Prostate gland (tissue), 2 donors: ENCODE measurements at regions not wholly inside any gene's neighbourhood (a gene's known extent, or its start where the extent isn't known, plus 50 kb on each side); places are given as distances from the start of the nearest gene placed in this dataset.

Experiments used
- DNase-seq: peaks from one replicate; pipeline ENCODE4 v3.0.0-alpha.2; 2019; ENCODE audit warnings: low spot score
- H3K27ac ChIP-seq, 2 donors: fragments of 200-600 bp; sonication (generic); 2 replicates each; pipeline ENCODE4 v1.5.1; 2017 to 2019
- H3K27me3 ChIP-seq: fragments of 200-600 bp; sonication (generic); replicated peaks from 2 replicates; pipeline ENCODE4 v1.5.1; 2019; ENCODE audit not compliant: insufficient read depth
- H3K36me3 ChIP-seq, 2 donors: fragments of 200-600 bp; sonication (generic); 1 replicate in 1 of 2; 2 replicates in 1 of 2; pipeline versions ENCODE4 v1.5.1 to v1.8.1; 2017 to 2019
- H3K4me1 ChIP-seq: fragments of 200-600 bp; sonication (generic); replicated peaks from 2 replicates; pipeline ENCODE4 v1.5.1; 2019
- H3K4me3 ChIP-seq, 2 donors: fragments of 200-600 bp; sonication (generic); 2 replicates each; pipeline ENCODE4 v1.5.1; 2017 to 2019
- H3K9me3 ChIP-seq: fragments of 200-600 bp; sonication (generic); 2 replicates; pipeline ENCODE4 v1.5.1; 2017
- POLR2A ChIP-seq: fragments of 450-650 bp; IDR thresholded peaks from one replicate; pipeline ENCODE4 v1.6.1; 2016; ENCODE audit warnings: antibody characterized with exemption, mild to moderate bottlenecking
- POLR2AphosphoS5 ChIP-seq: sonication (generic); formaldehyde crosslinking; IDR thresholded peaks from one replicate; pipeline ENCODE4 v1.6.1; 2017; ENCODE audit warnings: antibody characterized with exemption
- WGBS: methylation state at CpG from one replicate; pipeline ENCODE4 v1.1.5; 2018; 5-methylcytosine and 5-hydroxymethylcytosine counted together
- intact Hi-C: fragments of 100-400 bp; cut with DNase I; formaldehyde crosslinking; loops from one replicate; pipeline ENCODE4 v1.14.2; 2022
- TF ChIP-seq, protein P1 (sequence below), 4 experiments: fragments of 200-600 bp in 2 of 4; fragments of 450-650 bp in 2 of 4; sonication (generic) in 2 of 4; IDR thresholded peaks; 1 replicate in 3 of 4; 2 replicates in 1 of 4; pipeline ENCODE4 v1.5.1; 2016 to 2019; ENCODE audit warnings: antibody characterized with exemption in 4 of 4, mild to moderate bottlenecking in 2 of 4, moderate library complexity in 2 of 4

DNA sequence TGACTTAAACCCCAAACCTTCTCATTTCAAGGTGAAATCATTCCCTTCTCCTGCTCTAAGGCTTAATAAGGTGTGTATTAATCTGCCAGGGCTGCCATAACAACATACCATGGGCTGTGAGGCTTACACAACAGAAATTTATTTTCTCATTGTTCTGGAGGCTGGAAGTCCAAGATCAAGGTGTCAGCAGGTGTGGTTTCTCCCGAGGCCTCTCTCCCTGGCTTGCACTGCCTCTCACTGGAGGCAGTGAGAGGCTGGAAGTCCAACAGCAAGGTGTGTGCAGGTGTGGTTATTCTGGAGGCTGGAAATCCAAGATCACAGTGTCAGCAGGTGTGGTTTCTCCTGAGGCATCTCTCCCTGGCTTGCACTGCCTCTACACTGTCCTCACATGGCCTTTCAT, 280.3 kb upstream of the TUT7 start:
- intact Hi-C loops, result loop anchor here (10.0 kb wide), 1 partner anchor 310 kb away; the partner anchor contains the start of gene GAS1
- H3K9me3 ChIP-seq, result no peaks in the 10 kb centered on the region
- H3K4me3 ChIP-seq, result no peak overlapping the region
- H3K4me1 ChIP-seq, result no peaks in the 10 kb centered on the region
- no peak overlapping the region for H3K27ac ChIP-seq
- 100% methylated on average over 1 of the region's 1 CpG for WGBS
- no peak for TF ChIP-seq POLR2A
- TF ChIP-seq POLR2AphosphoS5, result no peak
- TF ChIP-seq, protein P1, sequence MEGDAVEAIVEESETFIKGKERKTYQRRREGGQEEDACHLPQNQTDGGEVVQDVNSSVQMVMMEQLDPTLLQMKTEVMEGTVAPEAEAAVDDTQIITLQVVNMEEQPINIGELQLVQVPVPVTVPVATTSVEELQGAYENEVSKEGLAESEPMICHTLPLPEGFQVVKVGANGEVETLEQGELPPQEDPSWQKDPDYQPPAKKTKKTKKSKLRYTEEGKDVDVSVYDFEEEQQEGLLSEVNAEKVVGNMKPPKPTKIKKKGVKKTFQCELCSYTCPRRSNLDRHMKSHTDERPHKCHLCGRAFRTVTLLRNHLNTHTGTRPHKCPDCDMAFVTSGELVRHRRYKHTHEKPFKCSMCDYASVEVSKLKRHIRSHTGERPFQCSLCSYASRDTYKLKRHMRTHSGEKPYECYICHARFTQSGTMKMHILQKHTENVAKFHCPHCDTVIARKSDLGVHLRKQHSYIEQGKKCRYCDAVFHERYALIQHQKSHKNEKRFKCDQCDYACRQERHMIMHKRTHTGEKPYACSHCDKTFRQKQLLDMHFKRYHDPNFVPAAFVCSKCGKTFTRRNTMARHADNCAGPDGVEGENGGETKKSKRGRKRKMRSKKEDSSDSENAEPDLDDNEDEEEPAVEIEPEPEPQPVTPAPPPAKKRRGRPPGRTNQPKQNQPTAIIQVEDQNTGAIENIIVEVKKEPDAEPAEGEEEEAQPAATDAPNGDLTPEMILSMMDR (IDR thresholded peaks at IDR 0.05), result no peak
- H3K36me3 ChIP-seq, result no peaks in the 10 kb centered on the region
- H3K27me3 ChIP-seq, result no peaks in the 10 kb centered on the region
- no peak for DNase-seq

DNA sequence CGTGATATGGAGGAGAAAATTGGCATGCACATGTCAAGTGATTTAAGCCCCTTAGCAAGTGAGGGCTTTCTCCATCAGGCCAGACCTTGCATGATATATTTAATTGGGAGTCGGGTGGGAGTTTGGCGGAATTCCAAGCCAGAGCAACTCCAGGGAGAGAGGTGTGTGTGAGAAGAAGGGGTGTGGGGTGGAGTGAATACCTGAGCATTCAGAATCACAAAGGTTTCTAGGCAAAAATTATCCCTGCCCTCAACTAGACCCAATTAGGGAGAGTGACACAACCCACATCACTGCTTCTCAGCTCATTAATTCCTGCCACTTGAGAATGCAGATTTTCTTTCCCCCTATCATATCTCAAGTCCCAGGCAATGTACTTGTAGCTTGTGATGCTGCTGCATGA, 279.7 kb upstream of the TUT7 start:
- H3K4me3 ChIP-seq, result no peak overlapping the region
- no peaks in the 10 kb centered on the region for H3K36me3 ChIP-seq
- DNase-seq, result no peak
- TF ChIP-seq POLR2A (no peak), POLR2AphosphoS5 (no peak)
- TF ChIP-seq, protein P1 (IDR thresholded peaks at IDR 0.05), result no peak
- H3K9me3 ChIP-seq, result no peaks in the 10 kb centered on the region
- no peak overlapping the region for H3K27ac ChIP-seq
- no peaks in the 10 kb centered on the region for H3K27me3 ChIP-seq
- H3K4me1 ChIP-seq, result no peaks in the 10 kb centered on the region
- 59% methylated on average over 3 of the region's 3 CpGs for WGBS
- intact Hi-C loops, result loop anchor here (10.0 kb wide), 1 partner anchor 311 kb away; the partner anchor contains the start of gene GAS1

DNA sequence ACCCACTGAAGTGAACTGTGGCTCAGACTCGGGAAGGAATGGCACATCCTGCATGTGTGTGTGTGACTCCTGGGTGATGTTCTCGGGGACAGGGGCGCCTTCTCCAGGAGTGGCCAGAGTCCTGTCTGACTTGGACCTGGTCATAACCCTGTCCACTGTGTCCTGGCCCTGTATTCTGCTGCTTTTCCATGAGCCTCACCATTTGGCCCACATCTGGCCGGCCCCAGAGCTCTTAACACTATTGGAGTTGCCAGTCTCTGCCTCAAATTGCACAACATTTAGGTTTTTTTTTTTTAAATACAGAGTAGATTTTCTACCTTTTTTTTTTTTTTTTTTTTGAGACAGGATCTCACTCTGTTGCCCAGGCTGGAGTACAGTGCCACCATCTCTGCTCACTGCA, 278.3 kb upstream of the TUT7 start:
- TF ChIP-seq POLR2AphosphoS5, result no peak
- TF ChIP-seq POLR2A, result no peak
- TF ChIP-seq, protein P1 (IDR thresholded peaks at IDR 0.05), result no peak
- Histone ChIP-seq H3K27me3 (no peaks in the 10 kb centered on the region), H3K4me3 (no peak overlapping the region), H3K36me3 (no peaks in the 10 kb centered on the region), H3K27ac (no peak overlapping the region), H3K4me1 (no peaks in the 10 kb centered on the region), H3K9me3 (no peaks in the 10 kb centered on the region)
- no peak for DNase-seq
- intact Hi-C loops, result loop anchor here (10.0 kb wide), 1 partner anchor 312 kb away; the partner anchor contains the start of gene GAS1
- 88% methylated on average over 4 of the region's 4 CpGs for WGBS

DNA sequence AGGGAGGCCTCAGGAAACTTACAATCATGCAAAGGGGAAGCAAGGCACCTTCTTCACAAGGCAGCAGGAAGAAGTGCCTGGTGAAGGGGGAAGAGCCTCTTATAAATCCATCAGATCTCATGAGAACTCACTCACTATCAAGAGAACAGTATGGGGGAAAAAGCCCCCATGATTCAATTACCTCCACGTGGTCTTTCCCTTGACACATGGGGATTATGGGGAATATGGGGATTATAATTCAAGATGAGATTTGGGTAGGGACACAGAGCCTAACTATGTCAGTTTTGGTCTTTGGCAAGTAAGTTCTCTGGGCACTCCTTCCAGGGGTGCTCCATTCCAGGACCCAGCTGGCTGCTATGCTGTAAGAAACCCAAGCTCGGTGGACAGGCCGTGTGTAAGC, 275.3 kb upstream of the TUT7 start:
- H3K4me3 ChIP-seq, result no peak overlapping the region
- H3K27ac ChIP-seq, result no peak overlapping the region
- DNase-seq, result no peak
- WGBS, result 84% methylated on average over 3 of the region's 3 CpGs
- intact Hi-C loops, result no loop called here
- H3K4me1 ChIP-seq, result no peaks in the 10 kb centered on the region
- no peaks in the 10 kb centered on the region for H3K27me3 ChIP-seq
- H3K36me3 ChIP-seq, result no peaks in the 10 kb centered on the region
- no peaks in the 10 kb centered on the region for H3K9me3 ChIP-seq
- no peak for TF ChIP-seq POLR2A
- TF ChIP-seq POLR2AphosphoS5, result no peak
- TF ChIP-seq, protein P1 (IDR thresholded peaks at IDR 0.05), result no peak

DNA sequence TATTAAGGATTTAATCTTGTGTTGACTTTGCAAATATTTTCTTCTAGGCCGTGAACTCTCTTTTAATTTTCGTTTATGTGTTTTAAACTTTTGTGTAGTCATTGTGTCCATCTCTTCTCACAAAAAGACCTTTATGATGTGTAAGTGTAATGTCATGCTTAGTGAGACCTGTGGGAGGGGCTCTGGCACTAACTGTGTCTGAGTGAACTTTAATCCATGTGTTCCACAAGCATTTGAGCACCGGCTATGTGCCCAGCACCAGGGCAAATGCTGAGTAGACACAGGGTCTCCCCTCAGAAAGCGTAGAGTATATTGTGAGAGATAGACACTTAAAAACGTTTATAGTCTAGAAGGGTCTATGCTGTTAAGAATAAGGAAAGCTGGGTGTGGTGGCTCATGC, 272.6 kb upstream of the TUT7 start:
- intact Hi-C loops, result no loop called here
- 84% methylated on average over 5 of the region's 5 CpGs for WGBS

More for the DNA sequence above, 272.6 kb upstream of the TUT7 start:
- no peaks in the 10 kb centered on the region for H3K4me1 ChIP-seq
- H3K36me3 ChIP-seq, result no peaks in the 10 kb centered on the region
- no peak overlapping the region for H3K4me3 ChIP-seq
- DNase-seq, result no peak
- H3K9me3 ChIP-seq, result no peaks in the 10 kb centered on the region
- TF ChIP-seq, protein P1 (IDR thresholded peaks at IDR 0.05), result no peak
- TF ChIP-seq POLR2A (no peak), POLR2AphosphoS5 (no peak)
- H3K27ac ChIP-seq, result no peak overlapping the region
- H3K27me3 ChIP-seq, result no peaks in the 10 kb centered on the region
